NCI-H1105 treated with DMSO at 0.1 percent for 48 hours (cell line): ENCODE measurements at regions not wholly inside any gene's neighbourhood (a gene's known extent, or its start where the extent isn't known, plus 50 kb on each side); places are given as distances from the start of the nearest gene placed in this dataset.
"Not testable (repeated sequence)": the region's sequence is repeated elsewhere in the genome, so short reads cannot be mapped to it uniquely, and the experiment has no call there.

ENCODE experiments used
- DNase-seq: peaks from one replicate; lab custom pipeline; 2025; lab: John Stamatoyannopoulos, UW

DNA sequence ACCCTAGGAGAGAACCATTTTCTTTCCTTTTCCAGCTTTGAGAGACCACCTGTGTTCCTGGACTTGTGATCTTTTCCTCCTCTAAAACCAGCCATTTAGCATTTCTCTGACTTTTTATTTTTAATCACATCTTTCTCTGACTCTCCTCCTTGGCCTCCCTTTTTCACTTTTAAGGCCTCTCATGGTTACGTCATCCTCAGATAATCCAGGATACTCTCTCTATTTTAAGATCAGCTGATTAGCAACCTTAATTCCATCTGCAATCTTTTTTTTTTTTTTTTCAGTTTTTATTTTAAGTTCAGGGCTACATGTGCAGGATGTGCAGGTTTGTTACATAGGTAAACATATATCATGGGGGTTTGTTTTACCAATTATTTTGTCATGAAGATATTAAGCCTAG lies 54.0 kb downstream of the RFPL4B start:
- no peak for DNase-seq

- DNase-seq, result peak; percentile 95
Observed at GRCh38 chr6:112407101-112407590, 60.0 kb downstream of the RFPL4B start.

- DNase-seq, result no peak
Observed at GRCh38 chr6:112408522-112408921, 61.4 kb downstream of the RFPL4B start.

DNA sequence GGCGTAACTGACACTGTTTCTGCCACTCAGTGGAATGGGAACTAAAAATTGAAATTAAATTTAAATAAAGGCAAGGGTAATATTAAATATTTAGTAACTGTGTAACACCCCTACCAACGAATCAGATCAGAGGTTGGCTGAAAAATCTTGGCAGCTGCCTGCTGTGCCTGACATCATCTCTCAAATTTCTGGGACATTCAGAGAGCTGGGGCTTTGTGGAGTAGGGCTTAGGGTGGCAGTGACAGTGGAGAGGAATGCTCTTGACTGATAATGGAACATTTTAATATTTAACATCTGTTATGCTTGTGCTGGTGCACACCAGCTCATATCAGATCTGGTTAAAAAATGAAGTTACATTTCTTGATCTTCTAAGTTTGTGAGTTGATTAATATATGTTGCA lies 62.2 kb downstream of the RFPL4B start:
- no peak for DNase-seq

DNA sequence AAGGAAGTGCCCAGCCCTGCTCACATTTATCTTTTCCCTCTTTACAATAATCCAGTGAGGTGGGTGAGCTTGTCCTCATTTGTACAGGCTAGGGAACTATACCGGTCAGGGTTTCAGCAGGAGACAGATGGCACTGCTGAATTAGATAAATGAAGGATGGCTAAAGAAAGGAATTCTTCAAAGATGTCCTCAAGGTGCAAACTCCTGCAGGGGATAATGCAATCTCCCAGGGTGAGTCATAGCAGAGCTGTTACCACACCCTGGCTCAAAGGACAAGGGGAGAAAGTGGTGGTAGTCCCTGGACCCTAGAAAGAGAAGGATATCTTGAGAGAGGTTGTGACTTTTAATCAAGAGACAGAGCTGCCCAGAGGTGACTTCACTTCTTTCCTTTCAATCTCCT lies 66.7 kb downstream of the RFPL4B start:
- no peak for DNase-seq

DNA sequence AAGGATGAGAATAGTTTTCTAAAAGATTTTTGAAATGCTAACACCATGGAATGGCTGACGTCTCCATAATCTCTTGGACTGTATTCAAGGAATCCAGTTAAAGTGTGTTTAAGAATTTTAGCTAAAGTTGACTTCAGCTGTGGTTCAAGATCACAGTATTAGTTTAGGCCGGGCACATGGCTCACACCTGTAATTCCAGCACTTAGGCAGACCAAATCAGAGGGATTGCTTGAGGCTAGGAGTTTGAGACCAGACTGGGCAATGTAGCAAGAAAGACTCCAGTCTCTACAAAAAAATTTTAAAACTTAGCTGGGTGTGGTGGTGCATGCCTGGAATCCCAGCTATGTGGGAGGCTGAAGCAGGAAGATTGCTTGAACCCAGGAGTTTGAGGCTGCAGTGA lies 68.2 kb downstream of the RFPL4B start:
- no peak for DNase-seq

DNA sequence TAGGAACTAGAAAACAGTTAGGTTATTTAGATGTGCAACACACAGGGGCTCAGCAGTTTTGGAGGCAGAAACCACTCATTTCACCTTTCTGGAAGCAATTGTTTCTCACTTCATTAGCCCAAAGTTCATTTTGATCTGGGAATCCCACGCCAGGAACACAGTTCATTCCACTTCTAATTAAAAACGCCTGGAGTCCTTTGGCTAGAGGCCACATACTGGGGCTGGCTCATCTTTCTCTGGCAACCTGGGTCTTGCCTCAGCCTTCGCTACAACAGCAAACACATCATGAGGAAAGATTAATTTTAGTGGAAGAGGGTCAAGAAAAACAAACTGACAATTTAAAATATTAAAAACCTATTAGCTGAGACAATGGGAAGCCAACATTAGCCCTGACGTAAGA lies 69.7 kb downstream of the RFPL4B start:
- DNase-seq, result no peak

DNA sequence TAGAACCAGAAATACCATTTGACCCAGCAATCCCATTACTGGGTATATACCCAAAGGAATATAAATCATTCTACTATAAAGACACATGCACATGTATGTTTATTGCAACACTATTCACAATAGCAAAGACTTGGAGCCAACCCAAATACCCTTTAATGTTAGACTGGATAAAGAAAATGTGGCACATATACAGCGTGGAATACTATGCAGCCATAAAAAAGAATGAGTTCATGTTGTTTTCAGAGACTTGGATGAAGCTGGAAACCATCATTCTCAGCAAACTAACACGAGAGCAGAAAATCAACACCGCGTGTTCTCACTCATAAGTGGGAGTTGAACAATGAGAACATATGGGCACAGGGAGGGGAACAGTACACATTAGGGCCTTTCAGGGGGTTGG lies 79.9 kb downstream of the RFPL4B start:
- not testable (repeated sequence) for DNase-seq

DNA sequence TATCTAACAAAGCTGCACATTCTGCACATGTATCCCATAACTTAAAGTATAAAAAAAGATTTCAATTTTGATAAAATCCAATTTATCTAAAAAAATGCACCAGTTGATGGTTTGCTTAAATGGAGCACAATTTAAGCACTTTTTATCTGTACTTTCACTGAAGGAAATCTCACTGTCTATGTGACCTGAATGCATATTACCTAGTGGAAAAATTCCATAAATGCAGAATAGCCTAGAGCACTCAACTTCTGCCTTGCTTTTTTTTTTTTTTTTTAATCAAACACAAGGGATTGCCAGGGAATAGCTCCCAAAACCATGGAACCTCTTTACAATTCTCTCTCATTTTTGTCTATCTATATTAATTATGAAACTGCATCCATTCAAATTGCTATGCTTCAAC lies 80.4 kb downstream of the RFPL4B start:
- DNase-seq, result no peak

DNA sequence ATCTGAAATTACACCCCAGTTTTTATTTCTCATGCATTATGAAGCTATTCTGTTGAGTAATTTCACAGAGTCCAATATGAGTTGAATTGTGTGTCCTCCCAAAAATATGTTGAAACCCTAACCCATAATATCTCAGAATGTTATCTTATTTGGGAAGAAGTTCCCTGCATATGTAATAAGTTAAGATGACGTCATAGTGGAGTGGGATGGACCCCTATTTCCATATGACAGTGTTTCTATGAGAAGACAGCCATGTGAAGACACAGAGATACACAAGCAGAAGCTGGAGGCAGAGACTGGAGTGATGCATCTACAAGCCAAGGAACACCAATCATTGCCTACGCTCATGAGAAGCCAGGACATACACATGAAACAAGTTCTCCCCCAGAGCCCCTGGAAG lies 81.3 kb downstream of the RFPL4B start:
- DNase-seq, result no peak

- no peak for DNase-seq
Observed at GRCh38 chr6:112429226-112429625, 82.1 kb downstream of the RFPL4B start.

GRCh38 chr6:112431803-112432202 lies 84.7 kb downstream of the RFPL4B start:
- peak; percentile 32 for DNase-seq

DNA sequence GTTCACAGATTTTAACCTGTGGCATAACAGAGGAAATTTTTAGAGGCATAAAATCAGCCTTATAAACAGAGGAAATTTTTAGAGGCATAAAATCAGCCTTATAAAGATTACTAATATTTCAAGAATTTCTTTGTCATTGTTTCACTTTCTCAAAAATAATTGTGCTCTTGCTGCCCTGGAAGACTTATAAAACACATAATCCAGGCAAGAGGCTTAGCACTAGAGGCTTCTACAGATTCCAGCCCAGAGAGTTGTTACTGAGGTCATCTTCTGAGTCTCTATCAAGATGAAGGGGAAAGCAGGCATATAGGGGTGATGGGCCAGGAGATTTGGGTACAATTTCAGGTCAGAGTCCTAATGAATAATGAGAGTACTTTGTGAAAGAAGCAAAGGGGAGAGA lies 85.7 kb downstream of the RFPL4B start:
- no peak for DNase-seq

- peak; percentile 94 for DNase-seq
Observed at GRCh38 chr6:112433457-112433856, 86.3 kb downstream of the RFPL4B start.

- no peak for DNase-seq
Observed at GRCh38 chr6:112434896-112435435, 87.8 kb downstream of the RFPL4B start.

GRCh38 chr6:112437058-112437457 lies 89.9 kb downstream of the RFPL4B start:
- no peak for DNase-seq

DNA sequence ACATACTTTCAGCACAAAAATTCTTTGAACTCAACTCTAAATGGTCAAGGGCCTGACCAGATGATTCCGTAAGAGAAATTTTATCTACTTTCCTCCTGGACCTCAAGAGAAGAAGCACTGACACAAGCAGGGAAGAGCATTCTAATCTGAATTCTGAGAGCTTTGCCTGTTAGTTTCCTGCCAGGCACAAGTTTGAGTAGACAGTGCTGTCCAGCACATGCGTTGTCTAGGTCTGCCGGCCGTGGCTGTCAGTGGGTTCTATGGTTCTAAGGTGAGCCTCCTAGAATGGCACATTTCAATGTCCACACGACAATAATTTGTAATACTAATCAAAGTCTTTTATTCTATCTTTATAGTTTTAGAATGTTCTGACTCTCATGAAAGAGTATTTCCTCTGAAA lies 91.9 kb downstream of the RFPL4B start:
- DNase-seq, result no peak

GRCh38 chr6:112439432-112439831 lies 92.3 kb downstream of the RFPL4B start:
- no peak for DNase-seq

- no peak for DNase-seq
Observed at GRCh38 chr6:112441607-112442006, 94.5 kb downstream of the RFPL4B start.

- no peak for DNase-seq
Observed at GRCh38 chr6:112443179-112444065, 96.3 kb downstream of the RFPL4B start.

DNA sequence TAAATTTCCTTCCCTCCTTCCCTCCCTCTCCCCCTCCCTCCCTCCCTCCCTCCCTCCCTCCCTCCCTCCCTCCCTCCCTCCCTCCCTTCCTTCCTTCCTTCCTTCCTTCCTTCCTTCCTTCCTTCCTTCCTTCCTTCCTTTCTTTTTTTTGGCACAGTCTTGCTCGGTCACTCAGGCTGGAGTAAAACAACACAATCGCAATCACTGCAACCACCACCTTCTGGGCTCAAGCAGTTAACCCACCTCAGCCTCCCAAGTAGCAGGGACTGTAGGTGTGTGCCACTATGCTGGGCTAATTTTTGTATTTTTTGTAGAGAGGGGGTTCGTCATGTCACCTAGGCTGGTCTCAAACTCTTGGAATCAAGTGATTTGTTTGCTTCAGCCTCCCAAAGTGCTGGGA lies 101.7 kb downstream of the RFPL4B start:
- not testable (repeated sequence) for DNase-seq

- DNase-seq, result no peak
Observed at GRCh38 chr6:112450663-112451062, 103.5 kb downstream of the RFPL4B start.

DNA sequence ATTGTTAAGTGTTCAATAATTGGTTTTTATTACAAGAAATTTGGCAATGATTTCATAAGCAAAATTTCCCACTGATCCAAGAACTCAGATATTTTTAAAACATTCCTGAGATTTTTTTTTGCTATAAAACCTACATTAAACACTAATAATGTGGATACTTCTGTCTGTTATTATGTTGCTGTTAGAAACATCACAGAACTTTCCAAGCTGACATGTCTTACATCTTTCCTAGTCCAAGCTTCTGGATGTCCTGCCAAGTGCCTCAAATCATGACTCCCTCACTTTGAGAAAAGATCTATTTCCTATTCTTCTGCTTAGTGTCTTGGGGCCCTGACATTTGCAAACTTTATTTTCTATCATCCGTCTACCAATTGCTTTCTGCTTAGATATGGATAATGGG lies 110.8 kb downstream of the RFPL4B start:
- no peak for DNase-seq
